Progenitor cell of endocrine pancreas (in vitro differentiated cells): ENCODE measurements at regions not wholly inside any gene's neighbourhood (a gene's known extent, or its start where the extent isn't known, plus 50 kb on each side); places are given as distances from the start of the nearest gene placed in this dataset.

Experiments
- DNase-seq: peaks from one replicate; pipeline ENCODE4 v3.0.0; 2021; ENCODE audit warnings: low spot score; ENCODE audit not compliant: unreplicated experiment
- H3K27ac Mint-ChIP-seq: 2 replicates; pipeline ENCODE4 v1.8.0; 2021; ENCODE audit warnings: mild to moderate bottlenecking, moderate library complexity, mixed read lengths
- H3K27me3 Mint-ChIP-seq: 2 replicates; pipeline ENCODE4 v1.8.0; 2021; ENCODE audit warnings: mixed read lengths
- H3K36me3 Mint-ChIP-seq: 2 replicates; pipeline ENCODE4 v1.8.0; 2022; ENCODE audit warnings: mixed read lengths; ENCODE audit not compliant: insufficient read depth
- H3K4me1 Mint-ChIP-seq: 2 replicates; pipeline ENCODE4 v1.8.0; 2021; ENCODE audit warnings: low read depth, mixed read lengths
- H3K4me3 Mint-ChIP-seq: 2 replicates; pipeline ENCODE4 v1.8.0; 2021; ENCODE audit warnings: low read depth, mild to moderate bottlenecking, moderate library complexity, mixed read lengths
- H3K9me3 Mint-ChIP-seq: 2 replicates; pipeline ENCODE4 v1.8.0; 2021; ENCODE audit warnings: low read depth, mixed read lengths
- CTCF ChIP-seq: fragments of 200-600 bp; sonication (generic); IDR thresholded peaks from one replicate; pipeline ENCODE4 v1.5.0; 2021; ENCODE audit warnings: antibody characterized with exemption, mild to moderate bottlenecking; ENCODE audit not compliant: unreplicated experiment

GRCh38 chr14:38404616-38405015 is 148.7 kb upstream of the CLEC14A start:
- H3K27me3 Mint-ChIP-seq: peaks cover 3% of the 10 kb centered on the region
- no peak for DNase-seq
- H3K27ac Mint-ChIP-seq: no peak overlapping the region
- no peak for TF ChIP-seq CTCF
- H3K4me1 Mint-ChIP-seq: peaks cover 7% of the 10 kb centered on the region
- no peaks in the 10 kb centered on the region for H3K36me3 Mint-ChIP-seq
- H3K4me3 Mint-ChIP-seq: no peak overlapping the region
- no peaks in the 10 kb centered on the region for H3K9me3 Mint-ChIP-seq

DNA sequence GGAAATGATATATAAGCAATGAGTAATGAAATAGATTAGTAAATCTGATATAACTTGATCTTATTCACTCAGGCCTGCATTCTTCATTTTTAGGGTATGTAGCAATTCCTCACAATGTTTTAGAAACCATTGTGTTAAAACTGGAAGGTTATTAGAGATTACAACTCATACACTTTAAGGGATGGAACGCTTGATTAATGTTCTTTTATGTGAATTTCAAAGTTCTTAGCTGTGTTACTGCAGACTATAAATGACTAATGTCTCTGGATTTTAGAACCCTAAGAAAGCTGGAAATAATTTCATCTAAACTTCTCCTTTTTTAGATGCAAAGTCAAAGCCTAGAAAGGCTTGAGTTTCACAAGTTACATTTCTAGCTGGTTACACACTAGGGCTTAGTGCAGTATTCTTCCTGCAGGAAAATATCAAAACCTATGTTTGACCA is 148.2 kb upstream of the CLEC14A start:
- Mint-ChIP-seq H3K9me3 (no peaks in the 10 kb centered on the region), H3K27me3 (peaks cover 3% of the 10 kb centered on the region), H3K4me1 (peaks cover 7% of the 10 kb centered on the region), H3K36me3 (no peaks in the 10 kb centered on the region), H3K4me3 (no peak overlapping the region), H3K27ac (no peak overlapping the region)
- TF ChIP-seq CTCF: no peak
- DNase-seq: no peak

DNA sequence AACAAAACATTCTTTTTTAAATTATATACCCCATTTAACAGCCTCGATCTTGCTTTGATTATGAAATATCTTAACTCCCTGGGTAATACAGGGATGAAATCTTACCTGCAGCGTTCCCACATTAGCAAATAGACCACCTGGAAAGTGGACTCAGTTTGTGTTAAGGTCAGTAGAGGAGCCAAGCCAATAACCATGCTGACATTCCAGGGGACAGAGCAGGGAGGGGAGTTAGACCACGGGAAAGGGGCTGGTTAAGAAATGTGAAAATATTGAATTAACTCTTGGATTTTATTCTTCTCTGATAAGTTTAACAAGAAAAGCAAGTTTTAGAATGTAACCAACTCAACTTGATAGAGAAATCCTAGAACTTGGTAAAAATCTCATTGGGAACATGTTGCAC is 144.9 kb upstream of the CLEC14A start:
- H3K36me3 Mint-ChIP-seq: no peaks in the 10 kb centered on the region
- H3K27ac Mint-ChIP-seq: no peak overlapping the region
- DNase-seq: no peak
- no peak for TF ChIP-seq CTCF
- peaks cover 8% of the 10 kb centered on the region for H3K4me1 Mint-ChIP-seq
- no peak overlapping the region for H3K4me3 Mint-ChIP-seq
- H3K9me3 Mint-ChIP-seq: no peaks in the 10 kb centered on the region
- H3K27me3 Mint-ChIP-seq: peaks cover 3% of the 10 kb centered on the region

GRCh38 chr14:38399652-38400051 is 143.8 kb upstream of the CLEC14A start:
- H3K4me1 Mint-ChIP-seq: peaks cover 11% of the 10 kb centered on the region
- no peaks in the 10 kb centered on the region for H3K36me3 Mint-ChIP-seq
- TF ChIP-seq CTCF: no peak
- H3K27me3 Mint-ChIP-seq: peaks cover 3% of the 10 kb centered on the region
- no peak for DNase-seq
- no peak overlapping the region for H3K27ac Mint-ChIP-seq
- H3K4me3 Mint-ChIP-seq: no peak overlapping the region
- H3K9me3 Mint-ChIP-seq: no peaks in the 10 kb centered on the region

GRCh38 chr14:38394767-38395166 is 138.9 kb upstream of the CLEC14A start:
- H3K4me3 Mint-ChIP-seq: no peak overlapping the region
- H3K27me3 Mint-ChIP-seq: no peaks in the 10 kb centered on the region
- H3K36me3 Mint-ChIP-seq: no peaks in the 10 kb centered on the region
- no peak for TF ChIP-seq CTCF
- H3K9me3 Mint-ChIP-seq: no peaks in the 10 kb centered on the region
- peaks cover 4% of the 10 kb centered on the region for H3K4me1 Mint-ChIP-seq
- no peak for DNase-seq
- no peak overlapping the region for H3K27ac Mint-ChIP-seq

GRCh38 chr14:38394064-38394463 is 138.2 kb upstream of the CLEC14A start:
- H3K27me3 Mint-ChIP-seq: no peaks in the 10 kb centered on the region
- no peak overlapping the region for H3K4me3 Mint-ChIP-seq
- no peaks in the 10 kb centered on the region for H3K9me3 Mint-ChIP-seq
- DNase-seq: no peak
- peaks cover 4% of the 10 kb centered on the region for H3K4me1 Mint-ChIP-seq
- H3K36me3 Mint-ChIP-seq: no peaks in the 10 kb centered on the region
- no peak for TF ChIP-seq CTCF
- no peak overlapping the region for H3K27ac Mint-ChIP-seq
